H1 (cell line): ENCODE measurements at regions not wholly inside any gene's neighbourhood (a gene's known extent, or its start where the extent isn't known, plus 50 kb on each side); places are given as distances from the start of the nearest gene placed in this dataset.

ENCODE experiments used
- CTCF ChIA-PET: fragments of 300-600 bp; sonication (Branson Sonifier 250); formaldehyde crosslinking; loops from one replicate; lab custom pipeline; 2021; ENCODE audit not compliant: partially characterized antibody; lab: Charles Lee
- POLR2A ChIA-PET: fragments of 300-600 bp; sonication (Branson Sonifier 250); formaldehyde crosslinking; loops from one replicate; lab custom pipeline; 2021; ENCODE audit warnings: inconsistent platforms; ENCODE audit not compliant: partially characterized antibody; lab: Charles Lee
- DNase-seq, 2 experiments: peaks; one replicate each; pipeline versions ENCODE4 v3.0.0 to v3.0.0-alpha.2; 2010 to 2022; ENCODE audit warnings: low spot score in 2 of 2, low read depth in 1 of 2, mixed read lengths in 1 of 2
- FAIRE-seq: peaks from 2 replicates; lab custom pipeline; 2011; peaks lifted over from hg19 to GRCh38; lab: Jason Lieb, UNC
- H2AFZ ChIP-seq: 2 replicates; pipeline ENCODE4 v1.8.1; 2012; ENCODE audit warnings: low read length, inconsistent platforms
- H2AK5ac ChIP-seq: 2 replicates; pipeline ENCODE4 v1.6.1; 2013; ENCODE audit warnings: low read depth, low read length
- H2BK120ac ChIP-seq: replicated peaks from 2 replicates; pipeline ENCODE3; 2013; ENCODE audit warnings: low read depth, low read length, inconsistent platforms
- H2BK12ac ChIP-seq: 2 replicates; pipeline ENCODE4 v1.6.1; 2013; ENCODE audit warnings: low read depth, low read length
- H2BK15ac ChIP-seq: 2 replicates; pipeline ENCODE4 v1.6.1; 2013; ENCODE audit warnings: low read length
- H2BK20ac ChIP-seq: 2 replicates; pipeline ENCODE4 v1.6.1; 2013; ENCODE audit warnings: low read length
- H2BK5ac ChIP-seq: 2 replicates; pipeline ENCODE4 v1.6.1; 2013; ENCODE audit warnings: low read depth, low read length
- H3K14ac ChIP-seq: 2 replicates; pipeline ENCODE4 v1.6.1; 2013; ENCODE audit warnings: inconsistent platforms; ENCODE audit not compliant: insufficient read length
- H3K18ac ChIP-seq: 2 replicates; pipeline ENCODE4 v1.6.1; 2013; ENCODE audit warnings: low read length; ENCODE audit errors: extremely low read depth
- H3K23ac ChIP-seq: 2 replicates; pipeline ENCODE4 v1.6.1; 2013; ENCODE audit warnings: inconsistent platforms; ENCODE audit not compliant: insufficient read length
- H3K23me2 ChIP-seq: 2 replicates; pipeline ENCODE4 v1.6.1; 2013; ENCODE audit warnings: low read depth, low read length
- H3K27ac ChIP-seq: 2 replicates; pipeline ENCODE4 v1.6.1; 2011; ENCODE audit warnings: low read depth, low read length, inconsistent platforms
- H3K27me3 ChIP-seq, 4 experiments: replicated peaks in 1 of 4; 1 replicate in 1 of 4; 2 replicates in 3 of 4; pipeline versions ENCODE4 v1.6.1 to v1.8.1; 2011 to 2013; ENCODE audit warnings: low read length in 3 of 4, mild to moderate bottlenecking in 3 of 4, inconsistent platforms in 2 of 4, mixed read lengths in 2 of 4, moderate library complexity in 1 of 4; ENCODE audit not compliant: control insufficient read depth in 3 of 4, insufficient read depth in 3 of 4; ENCODE audit errors: extremely low read depth in 1 of 4
- H3K36me3 ChIP-seq, 4 experiments: 2 replicates each; pipeline versions ENCODE4 v1.6.1 to v1.8.1; 2011 to 2013; ENCODE audit warnings: mild to moderate bottlenecking in 4 of 4, low read length in 3 of 4, moderate library complexity in 2 of 4, control low read depth in 1 of 4, inconsistent platforms in 1 of 4; ENCODE audit not compliant: insufficient read depth in 4 of 4, control insufficient read depth in 2 of 4
- H3K4ac ChIP-seq: replicated peaks from 2 replicates; pipeline ENCODE3; 2013; ENCODE audit warnings: low read length, low read depth, mixed read lengths, inconsistent platforms; ENCODE audit not compliant: insufficient read length
- H3K4me1 ChIP-seq, 4 experiments: replicated peaks in 1 of 4; 1 replicate in 1 of 4; 2 replicates in 3 of 4; pipeline versions ENCODE4 v1.6.1 to v1.8.1; 2011 to 2013; ENCODE audit warnings: low read length in 3 of 4, inconsistent platforms in 2 of 4, mixed read lengths in 1 of 4; ENCODE audit not compliant: insufficient read depth in 4 of 4, control insufficient read depth in 3 of 4
- H3K4me2 ChIP-seq, 2 experiments: 2 replicates each; pipeline versions ENCODE4 v1.6.1 to v1.8.1; 2011 to 2013; ENCODE audit warnings: low read depth in 2 of 2, low read length in 2 of 2, control low read depth in 1 of 2, inconsistent platforms in 1 of 2, mild to moderate bottlenecking in 1 of 2; ENCODE audit not compliant: insufficient read depth in 1 of 2
- H3K4me3 ChIP-seq, 4 experiments: fragments of 200-600, 300-600 bp in 1 of 4; sonication (generic), shearing (Covaris generic), sonication (Bioruptor Twin) in 1 of 4; 2 replicates each; pipeline versions ENCODE4 v1.5.1 to v1.8.1; 2011 to 2016; ENCODE audit warnings: low read length in 4 of 4, low read depth in 3 of 4, control low read depth in 2 of 4, inconsistent platforms in 2 of 4, mild to moderate bottlenecking in 2 of 4, mixed read lengths in 1 of 4, moderate library complexity in 1 of 4; ENCODE audit not compliant: insufficient read depth in 2 of 4; ENCODE audit errors: extremely low read depth in 1 of 4
- H3K56ac ChIP-seq: replicated peaks from 2 replicates; pipeline ENCODE3; 2013; ENCODE audit warnings: low read depth, mild to moderate bottlenecking, mixed read lengths, low read length, inconsistent platforms; ENCODE audit not compliant: insufficient read length
- H3K79me1 ChIP-seq: 2 replicates; pipeline ENCODE4 v1.6.1; 2013; ENCODE audit warnings: low read depth, low read length, control low read depth
- H3K79me2 ChIP-seq, 2 experiments: 2 replicates each; pipeline versions ENCODE4 v1.6.1 to v1.8.1; 2012 to 2013; ENCODE audit warnings: low read length in 2 of 2, mild to moderate bottlenecking in 2 of 2, inconsistent platforms in 1 of 2; ENCODE audit not compliant: insufficient read depth in 2 of 2, control insufficient read depth in 1 of 2
- H3K9ac ChIP-seq, 4 experiments: replicated peaks in 1 of 4; 1 replicate in 1 of 4; 2 replicates in 3 of 4; pipeline versions ENCODE4 v1.6.1 to v1.8.1; 2011 to 2013; ENCODE audit warnings: low read depth in 3 of 4, low read length in 3 of 4, control low read depth in 2 of 4, mild to moderate bottlenecking in 2 of 4, moderate library complexity in 2 of 4, inconsistent platforms in 1 of 4; ENCODE audit errors: extremely low read depth in 1 of 4
- H3K9me3 ChIP-seq, 2 experiments: 2 replicates each; pipeline versions ENCODE4 v1.6.1 to v1.8.1; 2012 to 2013; ENCODE audit warnings: mild to moderate bottlenecking in 2 of 2, moderate library complexity in 2 of 2, control low read depth in 1 of 2, inconsistent platforms in 1 of 2, low read depth in 1 of 2, low read length in 1 of 2, mixed read lengths in 1 of 2; ENCODE audit not compliant: insufficient read depth in 2 of 2
- H4K20me1 ChIP-seq, 2 experiments: replicated peaks in 1 of 2; 2 replicates each; pipeline versions ENCODE3 to v1.8.1; 2011 to 2013; ENCODE audit warnings: inconsistent platforms in 2 of 2, low read length in 2 of 2, mild to moderate bottlenecking in 1 of 2; ENCODE audit not compliant: insufficient read depth in 2 of 2, control insufficient read depth in 1 of 2
- H4K5ac ChIP-seq: 2 replicates; pipeline ENCODE4 v1.6.1; 2013; ENCODE audit warnings: low read length, low read depth, mixed read lengths, inconsistent platforms; ENCODE audit not compliant: insufficient read length
- H4K8ac ChIP-seq: 2 replicates; pipeline ENCODE4 v1.8.0; 2013; ENCODE audit warnings: mild to moderate bottlenecking, moderate library complexity, low read length, inconsistent platforms; ENCODE audit not compliant: insufficient read depth; ENCODE audit errors: extremely low read depth
- H4K91ac ChIP-seq: replicated peaks from 2 replicates; pipeline ENCODE3; 2013; ENCODE audit warnings: low read length, mixed read lengths, inconsistent platforms; ENCODE audit not compliant: insufficient read length
- CEBPB ChIP-seq: IDR thresholded peaks from 2 replicates; pipeline ENCODE4 v1.6.1; 2012; ENCODE audit warnings: low read depth, low read length
- EP300 ChIP-seq, 2 experiments: IDR thresholded peaks; 1 replicate in 1 of 2; 2 replicates in 1 of 2; pipeline ENCODE4 v1.6.1; 2011 to 2012; ENCODE audit warnings: low read depth in 2 of 2, low read length in 2 of 2, mild to moderate bottlenecking in 2 of 2, borderline replicate concordance in 1 of 2, inconsistent platforms in 1 of 2, moderate library complexity in 1 of 2
- FOSL1 ChIP-seq: IDR thresholded peaks from 2 replicates; pipeline ENCODE4 v1.6.1; 2011; ENCODE audit warnings: mild to moderate bottlenecking, low read depth, low read length, moderate library complexity; ENCODE audit not compliant: insufficient read depth
- POLR2AphosphoS5 ChIP-seq: IDR thresholded peaks from 2 replicates; pipeline ENCODE4 v1.6.1; 2011; ENCODE audit warnings: low read depth, low read length
- POU5F1 ChIP-seq: IDR thresholded peaks from 2 replicates; pipeline ENCODE4 v1.6.1; 2011; ENCODE audit warnings: low read depth, mild to moderate bottlenecking, low read length, moderate library complexity
- RFX5 ChIP-seq: IDR thresholded peaks from 2 replicates; pipeline ENCODE4 v1.6.1; 2011; ENCODE audit warnings: low read depth, low read length, improper control_type of control experiment, borderline replicate concordance
- SIRT6 ChIP-seq: IDR thresholded peaks from one replicate; pipeline ENCODE4 v1.7.1; 2012; ENCODE audit warnings: low read length, inconsistent platforms
- SP2 ChIP-seq: IDR thresholded peaks from 2 replicates; pipeline ENCODE4 v1.6.1; 2012; ENCODE audit warnings: mild to moderate bottlenecking, low read length, inconsistent platforms
- ZNF274 ChIP-seq: IDR thresholded peaks from 2 replicates; pipeline ENCODE4 v1.7.0; 2012; ENCODE audit warnings: low read length, borderline replicate concordance; ENCODE audit errors: extremely low read depth
- WGBS, 2 experiments: shearing (Covaris generic) in 1 of 2; methylation state at CpG; one replicate each; pipeline versions ENCODE4 v1.1.6 to v1.1.7; 2013 to 2015; ENCODE audit warnings: low lambda C conversion rate in 2 of 2, mixed read lengths in 2 of 2, inconsistent platforms in 1 of 2, low coverage in 1 of 2, missing lambda C conversion rate in 1 of 2; ENCODE audit not compliant: insufficient replicate concordance in 2 of 2, insufficient coverage in 1 of 2, insufficient read length in 1 of 2; ENCODE audit errors: extremely low coverage in 1 of 2, missing lambda C conversion rate in 1 of 2; 5-methylcytosine and 5-hydroxymethylcytosine counted together

GRCh38 chr7:114818501-114818900, 103.4 kb upstream of the MDFIC start:
- POLR2A ChIA-PET: no interaction called here
- H3K27ac ChIP-seq: no peak overlapping the region

More at GRCh38 chr7:114818501-114818900, 103.4 kb upstream of the MDFIC start:
- H3K23ac ChIP-seq: no peak overlapping the region
- FAIRE-seq (no peak), DNase-seq (no peak)
- H3K56ac ChIP-seq: no peak overlapping the region
- no peak overlapping the region for H3K4me3 ChIP-seq
- CTCF ChIA-PET: no interaction called here
- H3K4me2 ChIP-seq: no peak overlapping the region
- no peak overlapping the region for H4K8ac ChIP-seq
- H3K14ac ChIP-seq: no peak overlapping the region
- no peaks in the 10 kb centered on the region for H4K20me1 ChIP-seq
- no peaks in the 10 kb centered on the region for H3K36me3 ChIP-seq
- H3K18ac ChIP-seq: no peak overlapping the region
- H2BK20ac ChIP-seq: no peak overlapping the region
- H3K4ac ChIP-seq: no peak overlapping the region
- H2BK15ac ChIP-seq: no peak overlapping the region
- no peaks in the 10 kb centered on the region for H3K79me2 ChIP-seq
- H2AK5ac ChIP-seq: no peak overlapping the region
- no peaks in the 10 kb centered on the region for H3K27me3 ChIP-seq
- H2AFZ ChIP-seq: no peak overlapping the region
- H3K9me3 ChIP-seq: no peaks in the 10 kb centered on the region
- H3K4me1 ChIP-seq: peaks cover 0 to 10% (median 5%) of the 10 kb centered on the region in 4 experiments; a peak in 4 of 7 replicates
- no peak overlapping the region for H2BK120ac ChIP-seq
- H2BK12ac ChIP-seq: no peak overlapping the region
- TF ChIP-seq EP300 (IDR thresholded peaks at IDR 0.05; ENCODE audit: borderline replicate concordance in 1 of 2, low read depth in 2 of 2, low read length in 2 of 2) (no peak), CEBPB (no peak), POU5F1 (no peak), POLR2AphosphoS5 (no peak), FOSL1 (no peak), ZNF274 (no peak), SP2 (no peak), RFX5 (no peak), SIRT6 (no peak)
- no peak overlapping the region for H2BK5ac ChIP-seq
- H3K23me2 ChIP-seq: no peaks in the 10 kb centered on the region
- 95% methylated on average over 3 of the region's 3 CpGs; no CpG with 5 or more reads in 1 of the 2 experiments for WGBS, 2 experiments
- H3K9ac ChIP-seq: no peak overlapping the region
- no peak overlapping the region for H4K91ac ChIP-seq
- H4K5ac ChIP-seq: no peak overlapping the region
- no peaks in the 10 kb centered on the region for H3K79me1 ChIP-seq
